ENCODE measurements at regions not wholly inside any gene's neighbourhood (a gene's known extent, or its start where the extent isn't known, plus 50 kb on each side); places are given as distances from the start of the nearest gene placed in this dataset.

DNA sequence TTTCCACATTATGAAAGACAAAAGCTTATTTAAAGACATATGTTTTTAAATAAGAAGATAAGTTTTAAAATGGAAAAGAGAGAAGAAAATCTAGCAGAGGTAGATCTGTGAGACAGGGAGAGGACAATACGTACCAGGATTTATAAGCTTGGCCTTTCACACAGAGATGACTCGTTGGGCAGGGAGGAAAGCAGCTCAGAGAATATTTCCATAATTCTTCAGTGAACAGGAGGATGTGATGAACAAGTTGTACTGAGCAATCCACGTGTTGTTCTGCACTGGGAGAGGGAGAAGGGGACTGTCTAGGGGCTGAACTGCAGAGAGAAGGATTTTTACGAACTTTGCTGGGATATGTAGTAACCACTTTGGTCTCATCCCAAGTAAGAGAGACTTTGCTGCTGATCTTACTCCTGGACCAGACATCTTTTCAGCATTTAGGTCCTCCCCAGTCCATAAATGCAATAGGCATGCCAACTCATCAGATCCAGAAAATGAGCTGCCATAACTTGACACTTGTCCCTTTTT, 162.5 kb upstream of the SETBP1 start:
- peak; percentile 31 for DNase-seq

DNA sequence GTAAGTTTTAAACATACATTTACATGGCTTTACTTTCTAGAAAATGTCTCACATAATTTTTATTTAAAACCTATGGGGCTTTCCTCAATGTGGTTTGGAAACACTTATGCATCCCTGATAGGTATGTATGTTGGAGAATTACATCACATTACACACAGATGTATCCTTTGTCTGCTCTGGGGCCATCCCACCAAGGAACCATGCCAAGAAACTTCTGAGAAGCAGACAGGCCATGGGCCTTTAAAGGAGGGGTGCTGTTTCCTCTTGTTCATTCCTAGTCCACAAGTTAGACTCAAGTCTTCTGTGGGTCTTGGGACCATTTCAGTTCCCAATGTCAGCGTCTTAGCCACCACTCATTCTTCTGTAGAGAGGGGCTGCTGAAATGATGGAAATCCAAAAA, 162.0 kb upstream of the SETBP1 start:
- peak; percentile 56 for DNase-seq

DNA sequence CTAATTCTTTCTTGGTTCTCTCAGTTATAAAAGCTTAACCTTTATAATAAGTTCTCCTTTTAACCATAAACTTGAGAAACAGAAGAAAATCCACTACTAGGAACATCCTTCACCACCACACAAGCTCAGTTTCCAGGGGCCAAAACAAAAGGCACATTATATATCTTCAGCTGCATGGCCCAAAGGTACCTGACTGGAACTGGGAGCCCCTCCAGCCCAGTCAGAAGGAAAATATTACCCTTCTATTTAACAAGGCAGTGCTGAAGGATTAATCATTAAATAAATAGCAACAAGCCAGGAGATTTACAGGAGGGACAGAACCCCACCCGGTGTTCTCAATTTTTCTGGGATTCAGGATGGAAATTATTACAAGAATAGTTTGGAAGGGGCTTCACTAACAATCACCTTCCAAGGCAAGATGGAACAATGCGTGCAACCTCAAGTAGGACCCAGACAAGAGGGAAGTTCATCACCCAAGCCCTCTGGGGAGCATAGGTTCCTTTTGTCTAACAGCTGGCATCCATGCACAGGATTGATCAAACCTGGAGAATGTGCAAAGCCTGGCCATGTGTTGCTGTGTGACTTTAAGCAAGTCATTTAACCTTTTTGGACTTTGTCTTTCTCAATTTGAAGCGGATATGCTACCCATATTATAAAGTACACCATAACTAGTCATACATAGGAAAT, 159.6 kb upstream of the SETBP1 start:
- DNase-seq: no peak

DNA sequence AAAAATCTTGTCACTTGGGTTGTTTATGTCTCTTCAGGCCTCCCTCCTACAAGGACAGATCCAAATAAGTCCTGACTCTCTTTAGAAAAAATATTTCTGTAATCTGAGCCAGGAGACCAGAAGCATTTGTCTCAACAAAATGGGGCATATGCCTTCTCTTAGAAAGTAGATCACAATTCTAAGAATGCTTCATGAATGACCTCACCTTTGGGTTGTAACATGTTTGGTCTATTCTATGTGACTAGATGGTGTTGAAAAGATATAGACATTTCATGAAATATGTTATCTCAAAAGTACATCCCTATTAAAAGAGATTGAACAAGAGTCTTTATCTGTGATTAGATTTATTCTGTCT, 159.0 kb upstream of the SETBP1 start:
- peak; percentile 30 for DNase-seq

DNA sequence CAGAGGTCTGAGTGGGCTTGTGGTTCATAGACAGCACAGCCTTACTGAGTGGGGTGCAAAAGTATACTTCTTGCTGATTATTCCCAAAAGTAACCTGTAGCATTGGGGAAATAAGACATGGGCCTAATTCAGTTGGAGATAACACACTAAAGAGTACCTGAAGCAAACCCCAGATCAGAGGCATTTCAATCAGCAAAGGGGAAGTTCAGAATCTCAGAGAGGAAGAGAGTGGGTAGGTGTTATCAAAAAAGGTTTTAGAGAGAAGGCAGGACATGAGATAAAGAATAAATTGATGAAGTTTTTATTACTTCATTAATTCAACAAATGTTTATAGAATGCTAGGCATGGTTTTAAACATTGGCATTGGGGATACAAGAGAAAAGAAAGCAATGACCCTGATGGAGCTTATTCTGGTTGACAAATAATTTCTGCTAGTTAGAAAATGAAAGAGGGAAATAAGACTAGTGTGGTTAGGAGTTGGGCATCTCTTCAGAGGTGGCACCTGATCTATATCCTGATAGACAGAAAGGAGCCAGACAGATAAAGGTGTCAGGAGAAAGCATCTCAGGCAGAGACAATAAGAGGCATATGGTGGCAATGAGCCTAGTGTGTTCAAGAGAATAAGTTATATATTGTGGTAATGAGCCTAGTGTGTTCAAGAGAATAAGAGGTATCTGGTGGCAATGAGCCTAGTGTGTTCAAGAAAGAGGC, 153.8 kb upstream of the SETBP1 start:
- DNase-seq: no peak

DNA sequence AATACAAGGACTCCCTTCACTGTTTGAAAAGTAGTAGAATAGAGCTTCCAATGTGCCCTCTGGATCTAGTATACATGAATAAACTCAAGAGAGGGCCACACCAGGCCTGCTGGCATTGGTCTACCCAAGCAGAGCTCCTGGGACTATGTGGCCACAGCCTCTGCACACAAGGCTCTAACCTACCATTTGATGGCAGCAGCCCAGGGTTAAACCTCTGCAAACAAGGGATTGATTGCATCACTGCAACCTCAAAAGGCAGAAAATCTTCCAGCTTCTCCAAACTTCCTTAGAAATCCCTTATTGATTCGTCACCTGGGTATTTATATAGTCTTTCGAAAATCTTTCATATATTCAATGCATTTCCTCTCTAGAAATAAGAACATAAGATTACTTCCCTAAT, 147.6 kb upstream of the SETBP1 start:
- DNase-seq: no peak

DNA sequence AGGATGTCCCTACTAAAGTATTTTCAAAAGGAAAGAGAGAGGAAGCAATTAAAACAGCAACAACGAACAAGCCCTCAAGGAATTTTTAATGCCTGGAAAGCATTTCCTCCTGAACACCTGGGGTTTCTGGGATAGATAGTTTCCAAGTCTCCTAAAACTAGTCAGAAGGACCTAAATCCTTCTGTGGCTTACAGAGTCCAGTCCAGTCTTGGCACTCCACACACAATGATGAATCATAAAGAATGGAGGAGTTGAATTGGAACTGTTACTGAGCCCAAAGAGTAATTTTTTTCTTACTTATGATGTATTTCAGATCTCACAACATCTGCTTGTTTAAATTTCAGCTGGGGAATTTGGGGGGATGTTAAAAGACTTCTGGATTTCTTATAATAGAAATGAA, 144.6 kb upstream of the SETBP1 start:
- peak; percentile 86 for DNase-seq

DNA sequence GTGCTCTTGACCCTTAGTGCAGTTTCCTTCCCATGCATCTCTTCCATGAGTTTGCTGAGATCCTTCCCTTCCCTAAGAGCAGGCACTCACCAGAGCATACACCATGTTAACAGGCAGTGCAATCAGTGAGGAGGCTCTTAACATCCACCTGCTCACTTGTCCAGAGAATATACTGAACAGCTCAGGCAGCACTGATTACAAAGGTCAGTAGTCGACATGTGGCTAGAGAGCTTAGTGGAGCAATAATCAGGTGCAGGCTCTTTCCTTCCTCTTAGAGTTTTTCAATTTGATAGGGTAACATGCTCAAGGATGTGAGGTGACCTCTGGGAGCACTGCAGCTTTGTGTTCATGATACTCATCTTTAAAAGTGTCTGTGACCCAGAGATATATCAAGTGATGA, 144.1 kb upstream of the SETBP1 start:
- DNase-seq: no peak

DNA sequence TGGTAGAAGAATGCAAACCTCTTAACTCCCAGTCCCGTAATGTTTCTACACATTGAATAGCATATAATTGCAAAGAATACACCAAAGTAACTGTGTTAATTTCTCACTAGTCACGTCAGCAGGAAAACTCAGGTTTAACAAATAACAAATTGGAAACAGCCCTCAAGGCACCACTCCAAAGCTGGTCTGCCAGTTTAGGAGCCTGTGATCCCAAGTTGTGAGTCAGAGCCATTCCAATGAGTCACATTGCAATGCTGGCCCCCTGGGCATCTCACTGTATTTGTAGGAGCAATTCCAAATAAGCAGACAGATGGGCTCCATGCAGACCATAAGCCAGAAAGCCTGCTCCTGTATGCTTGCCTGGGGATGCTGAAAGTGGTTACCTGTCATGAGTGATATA, 143.2 kb upstream of the SETBP1 start:
- peak; percentile 95 for DNase-seq

DNA sequence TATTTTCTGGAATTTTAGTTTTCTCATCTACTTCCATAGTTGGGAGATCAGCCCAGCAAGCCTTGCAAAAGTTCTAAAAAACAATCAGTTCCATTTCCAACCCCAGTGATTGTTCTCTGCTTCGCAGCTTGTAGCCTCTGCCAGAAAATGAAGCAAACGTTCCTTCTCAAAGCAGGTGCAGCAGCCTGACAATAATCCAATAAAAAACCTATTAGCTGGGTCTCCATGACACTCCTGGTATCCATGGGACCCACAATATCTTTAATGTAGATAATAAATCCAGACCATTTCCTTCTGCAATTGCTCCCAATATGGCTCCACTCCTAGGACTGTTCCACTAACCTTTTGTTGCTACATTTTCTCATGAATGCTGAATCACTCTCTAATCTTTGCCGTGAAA, 140.8 kb upstream of the SETBP1 start:
- no peak for DNase-seq

DNA sequence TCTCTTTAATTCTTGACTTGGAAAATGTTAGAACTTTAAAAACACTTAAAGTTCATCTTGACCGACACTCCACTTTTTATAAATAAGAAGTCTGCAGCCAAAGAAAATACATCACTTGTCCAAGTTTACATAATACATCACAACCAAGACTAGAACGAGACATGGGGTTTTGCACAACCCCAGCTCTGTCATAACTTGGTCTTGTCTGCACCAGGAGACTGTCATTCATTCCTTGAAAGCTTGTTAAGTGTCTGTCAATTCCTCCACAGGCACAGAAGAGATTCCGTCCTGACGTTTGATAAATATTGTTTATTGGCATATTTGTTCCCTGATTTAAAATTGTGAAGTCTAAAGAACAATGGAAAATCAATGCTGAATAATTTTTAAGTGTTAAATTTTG, 139.5 kb upstream of the SETBP1 start:
- DNase-seq: no peak

DNA sequence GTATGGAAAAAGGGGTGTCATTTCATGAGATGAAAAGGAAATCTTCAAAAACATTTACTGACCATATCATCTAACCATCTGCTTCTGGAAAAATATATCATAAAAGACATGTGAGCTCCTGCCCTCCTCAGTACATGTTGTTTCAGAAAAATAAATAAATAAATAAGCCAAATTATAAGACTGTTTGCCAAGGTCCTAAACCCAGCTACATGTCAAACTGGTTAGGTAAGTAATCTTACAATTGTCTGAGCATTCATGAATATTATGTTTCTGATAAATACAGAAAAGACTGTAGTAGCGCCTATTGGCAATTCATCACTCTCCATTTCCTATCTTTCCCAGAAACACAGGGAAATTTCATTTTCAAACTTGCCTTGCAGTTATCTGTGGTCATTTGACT, 138.9 kb upstream of the SETBP1 start:
- no peak for DNase-seq

DNA sequence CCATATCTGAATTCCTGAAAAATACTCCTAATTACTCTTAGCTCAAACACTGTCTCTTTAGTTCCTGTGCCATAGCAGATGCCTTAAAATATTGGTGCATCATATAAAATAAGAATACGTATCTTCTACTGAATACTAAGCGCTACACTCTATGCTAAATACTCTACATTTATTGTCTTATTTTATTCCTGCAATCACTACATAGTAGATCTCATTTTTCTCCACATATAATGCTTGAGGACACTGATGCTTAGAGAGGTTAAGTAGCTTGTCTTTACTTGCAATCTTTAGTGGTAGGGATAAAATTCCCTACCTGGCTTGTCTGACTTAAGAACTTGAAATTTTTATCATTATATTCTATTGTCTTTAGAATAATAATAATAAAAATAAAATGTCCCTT, 137.3 kb upstream of the SETBP1 start:
- no peak for DNase-seq

DNA sequence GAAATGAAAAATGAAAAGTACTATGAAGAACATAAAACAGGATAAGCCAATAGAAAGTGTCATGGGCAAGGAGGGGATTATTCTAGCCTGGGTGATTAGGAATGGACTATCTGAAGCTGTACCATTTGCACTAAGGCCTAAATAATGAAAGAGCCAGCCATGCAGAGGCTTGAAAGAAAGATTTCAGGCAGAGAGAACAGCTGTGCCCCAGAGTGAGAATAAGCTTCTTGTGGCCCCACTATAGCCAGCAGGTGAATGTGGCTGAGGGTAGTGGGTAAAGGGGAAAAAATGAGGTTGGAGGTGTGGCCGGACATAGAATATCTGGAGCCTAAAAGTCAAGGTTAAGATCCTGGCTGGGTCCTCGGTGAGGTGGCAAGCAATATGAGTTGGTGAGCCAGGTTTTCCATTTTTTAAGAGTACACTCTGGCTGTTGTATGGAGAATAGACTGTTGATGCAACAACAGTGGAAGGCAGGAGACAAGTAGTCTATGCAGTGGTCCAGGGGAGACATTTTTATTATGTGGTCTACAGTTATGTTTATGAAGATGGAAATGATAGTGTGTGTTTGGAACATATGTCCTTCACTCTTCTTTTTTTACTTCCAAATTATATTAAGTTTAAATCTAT, 135.2 kb upstream of the SETBP1 start:
- DNase-seq: no peak

DNA sequence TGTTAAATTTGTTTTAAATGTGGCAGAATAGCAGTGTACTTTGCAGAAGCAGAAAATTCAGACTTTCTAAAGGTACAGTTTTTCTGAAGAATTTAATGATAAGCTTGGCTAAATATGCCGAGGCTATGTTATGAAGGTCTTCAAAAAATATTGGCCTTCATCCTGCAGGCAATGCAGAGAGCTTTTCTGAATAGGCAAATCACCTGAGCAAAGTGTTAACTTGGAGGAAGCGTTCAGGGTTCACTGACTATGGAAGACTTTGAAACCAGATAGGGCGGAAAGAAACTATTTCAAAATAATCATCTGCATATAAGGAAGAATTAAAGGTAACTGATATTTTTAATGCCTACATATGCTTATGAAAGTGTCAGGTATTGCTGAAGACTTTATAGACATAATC, 133.7 kb upstream of the SETBP1 start:
- DNase-seq: no peak

DNA sequence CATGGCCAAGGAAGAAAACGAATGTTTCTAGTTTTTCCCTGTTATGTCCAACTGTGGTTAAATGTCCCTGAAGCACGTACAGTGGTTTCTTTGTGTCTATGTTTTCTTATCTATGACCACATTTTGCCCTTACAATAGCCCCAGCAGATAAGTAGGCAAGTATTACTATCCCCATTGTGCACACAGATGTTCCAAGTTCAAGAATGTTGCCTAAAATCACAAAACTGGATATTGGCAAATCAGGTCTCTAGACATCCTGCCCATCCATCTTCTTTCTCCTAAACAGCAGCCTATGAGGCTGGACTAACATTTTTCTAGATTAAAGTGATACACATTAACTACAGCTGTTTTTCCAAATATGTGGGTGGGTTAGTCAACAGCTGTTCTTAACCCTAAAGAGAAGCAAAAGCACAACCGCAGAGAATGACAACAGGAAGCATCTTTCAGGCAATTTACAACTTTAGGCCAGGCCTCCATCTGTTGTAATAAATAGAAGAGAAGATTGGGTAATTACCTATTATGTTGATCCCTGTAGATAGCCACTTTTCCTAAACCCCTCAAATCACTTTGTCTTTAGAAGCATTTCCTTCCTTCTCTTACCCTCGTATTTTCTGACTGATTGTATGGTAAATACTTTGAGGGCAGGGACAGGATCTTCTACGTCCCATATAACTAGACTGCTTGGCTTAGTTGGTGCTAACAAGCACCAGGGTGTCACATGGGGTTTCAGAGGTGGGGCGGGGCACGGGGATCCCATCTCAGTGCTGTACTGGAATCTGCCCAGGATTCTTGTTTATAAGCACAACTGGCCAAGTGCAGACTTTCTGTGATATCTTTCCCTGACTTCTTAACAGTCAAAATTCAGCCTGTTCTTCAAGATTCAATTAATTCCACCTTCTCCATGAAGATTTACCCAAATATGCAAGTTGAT, 132.1 kb upstream of the SETBP1 start:
- peak; percentile 71 for DNase-seq

DNA sequence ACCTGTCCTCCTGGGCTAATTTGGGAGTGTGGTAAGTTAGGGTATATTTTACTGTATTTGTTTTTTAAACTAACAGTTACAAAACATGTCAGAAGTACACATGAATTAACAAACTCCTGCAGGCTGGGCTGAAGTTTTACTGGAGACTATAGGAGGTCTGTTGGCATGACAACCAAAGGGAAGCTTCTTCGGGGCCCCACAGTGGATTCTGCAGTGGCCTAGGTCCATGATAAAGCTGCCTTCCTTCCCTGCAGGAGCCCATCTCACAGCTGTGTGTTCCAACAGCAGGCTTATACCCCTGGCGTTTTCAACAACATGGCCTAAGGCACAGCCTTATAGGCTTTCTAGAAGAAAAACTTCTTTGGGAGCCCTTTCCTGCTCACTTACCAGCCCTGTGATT, 128.0 kb upstream of the SETBP1 start:
- DNase-seq: no peak

DNA sequence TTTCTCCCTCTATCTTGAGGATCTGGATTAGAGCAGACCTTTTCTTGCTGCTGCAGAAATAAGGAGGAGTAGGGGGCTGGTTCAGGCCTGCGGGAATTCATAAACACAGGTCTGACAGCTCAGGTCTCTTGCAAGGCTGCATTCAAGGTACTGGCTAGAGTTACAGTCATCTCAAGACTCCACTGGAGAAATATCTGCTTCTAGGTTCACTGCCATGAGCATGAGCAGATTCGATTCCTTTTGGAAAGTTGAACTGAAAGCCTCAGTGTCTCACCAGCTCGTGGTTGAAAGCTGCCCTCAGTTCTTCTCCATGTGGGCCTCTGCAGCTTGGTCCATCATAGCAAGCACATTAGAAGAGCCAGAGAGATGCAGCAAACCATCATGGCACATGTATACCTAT, 124.4 kb upstream of the SETBP1 start:
- no peak for DNase-seq

DNA sequence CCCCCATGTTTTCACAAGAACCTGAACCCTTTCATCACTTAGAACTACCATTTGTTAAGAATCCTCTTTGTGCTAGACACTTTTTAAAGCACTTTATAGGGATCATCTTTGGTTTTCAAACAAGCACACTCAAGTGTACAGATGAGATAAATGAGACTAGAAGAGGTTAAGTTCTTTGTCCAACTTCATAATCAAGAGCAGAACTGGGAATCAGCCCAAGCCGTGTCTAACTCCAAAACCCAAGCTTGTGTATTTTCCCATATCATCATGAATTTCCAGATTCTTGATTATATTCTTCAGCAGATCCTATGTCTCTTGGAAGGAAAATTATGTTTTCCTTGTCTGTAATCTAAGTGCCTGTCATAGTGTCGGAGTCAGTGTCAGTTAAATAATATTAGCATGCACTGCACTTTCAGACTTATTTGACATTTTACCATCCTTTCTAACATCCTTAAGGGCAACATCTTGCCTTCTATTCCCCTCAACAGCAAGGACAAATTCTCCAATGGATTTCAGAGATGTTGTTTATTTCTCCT, 123.0 kb upstream of the SETBP1 start:
- no peak for DNase-seq

DNA sequence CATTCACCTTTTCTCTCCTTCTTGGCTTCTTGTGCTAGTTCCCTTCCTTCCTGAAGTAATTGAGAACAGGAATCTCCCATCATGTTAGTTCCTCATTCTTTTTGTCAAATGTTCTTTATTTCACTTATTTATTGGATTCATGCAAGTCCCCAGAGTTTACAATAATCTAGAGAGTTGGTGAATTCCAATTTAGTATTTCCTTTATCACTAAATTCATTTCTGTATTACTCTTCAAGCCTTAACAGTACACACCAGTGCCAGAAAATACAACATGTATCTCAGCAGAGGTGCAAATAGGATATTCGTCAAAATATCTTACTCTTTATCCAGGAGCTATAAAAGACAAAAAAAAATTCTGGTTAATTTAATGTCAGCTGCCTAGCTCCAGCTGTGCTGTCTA, 121.9 kb upstream of the SETBP1 start:
- DNase-seq: no peak

DNA sequence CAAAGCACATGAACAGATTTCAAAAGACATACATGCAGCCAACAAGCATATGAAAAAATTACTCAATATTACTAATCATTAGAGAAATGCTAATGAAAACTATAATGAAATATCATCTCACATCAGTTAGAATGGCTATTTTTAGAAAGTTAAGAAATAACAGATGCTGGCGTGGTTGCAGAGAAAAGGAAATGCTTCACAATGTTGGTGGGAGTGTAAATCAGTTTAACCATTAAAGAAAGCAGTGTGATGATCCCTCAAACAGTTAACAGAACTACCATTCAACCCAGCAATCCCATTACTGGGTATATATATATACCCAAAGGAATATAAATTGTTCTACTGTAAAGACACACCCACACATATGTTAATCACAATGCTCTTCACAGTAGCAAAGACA, 117.7 kb upstream of the SETBP1 start:
- peak; percentile 74 for DNase-seq

DNA sequence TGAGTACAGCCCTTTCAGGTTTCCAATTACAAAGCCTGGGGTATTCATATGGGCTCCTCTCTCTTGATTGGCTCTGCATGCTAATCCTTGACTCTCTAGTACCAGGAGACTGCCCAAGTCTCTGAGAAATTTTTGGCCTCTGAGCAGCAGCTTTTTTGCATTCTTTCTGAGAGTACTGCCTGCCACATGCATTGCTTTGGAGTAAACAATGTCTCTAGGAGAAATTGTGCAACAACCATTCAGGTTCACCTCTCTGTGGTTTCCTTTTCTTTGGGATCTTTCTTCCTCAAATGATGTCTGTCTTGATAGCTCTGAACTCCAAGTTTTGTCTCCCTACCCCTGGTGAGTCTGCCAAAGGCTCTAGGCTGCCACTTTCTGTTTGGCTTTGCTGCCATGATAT, 115.8 kb upstream of the SETBP1 start:
- peak; percentile 81 for DNase-seq

DNA sequence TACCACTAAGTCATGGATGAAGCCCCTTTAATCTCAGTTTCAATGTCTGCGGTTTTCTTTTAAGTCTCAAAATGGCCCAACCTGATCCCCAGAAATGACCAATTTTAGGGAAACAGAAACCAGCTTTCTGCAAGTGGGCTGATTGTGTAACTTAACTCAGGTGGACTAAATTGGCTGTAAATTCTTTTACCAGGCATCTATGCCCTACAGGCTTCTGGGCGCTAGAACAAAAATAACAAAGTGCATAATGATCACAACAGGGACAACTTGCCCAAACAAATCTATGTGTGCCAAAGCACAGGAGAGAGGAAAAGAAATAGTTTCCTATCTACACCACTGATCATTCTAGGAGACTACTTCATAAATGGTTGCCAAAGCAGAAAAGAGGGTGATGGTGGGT, 112.3 kb upstream of the SETBP1 start:
- DNase-seq: no peak
